ENCODE measurements at regions not wholly inside any gene's neighbourhood (a gene's known extent, or its start where the extent isn't known, plus 50 kb on each side); places are given as distances from the start of the nearest gene placed in this dataset.
A peak's percentile ranks its signal among the peaks of the same experiment; 100 is the strongest.

- H3K4me3 ChIP-seq (ENCODE audit: low read length), result no peak overlapping the region
- no peak for DNase-seq (ENCODE audit: low read depth)
- no peak for TF ChIP-seq CTCF (conservative IDR thresholded peaks at IDR 0.05; ENCODE audit: low read length)
Measured at GRCh38 chr1:239913141-239913585, 178.5 kb upstream of the FMN2 start.

DNA sequence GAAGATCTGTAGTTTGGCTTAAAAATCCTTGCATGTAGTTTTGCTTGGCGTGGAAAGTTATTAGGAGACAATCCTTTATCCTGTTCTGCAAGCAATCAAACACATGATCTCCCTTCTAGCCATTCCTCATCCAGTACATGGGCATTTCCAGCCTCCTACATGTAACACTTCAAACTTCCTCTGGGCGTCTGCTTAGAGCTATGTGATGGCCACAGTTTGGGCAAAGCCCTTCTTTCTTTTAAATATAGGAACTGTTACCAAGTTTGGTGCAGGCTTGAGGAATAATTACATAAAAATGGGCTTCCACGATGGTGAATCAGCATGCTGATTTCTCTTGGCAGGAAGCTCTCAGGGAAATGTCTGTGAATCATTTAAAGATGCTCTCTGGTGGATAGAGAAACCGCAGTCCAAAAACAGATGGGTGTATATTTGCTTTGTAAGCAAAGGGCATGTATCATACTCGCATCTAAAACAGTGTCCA lies 176.9 kb upstream of the FMN2 start:
- peak; percentile 60 for TF ChIP-seq CTCF (conservative IDR thresholded peaks at IDR 0.05; ENCODE audit: low read length)
- H3K4me3 ChIP-seq (ENCODE audit: low read length), result no peak overlapping the region
- DNase-seq (ENCODE audit: low read depth), result peak; percentile 94

GRCh38 chr1:239918634-239919033 lies 173.0 kb upstream of the FMN2 start:
- no peak for DNase-seq (ENCODE audit: low read depth)
- no peak overlapping the region for H3K4me3 ChIP-seq (ENCODE audit: low read length)
- TF ChIP-seq CTCF (conservative IDR thresholded peaks at IDR 0.05; ENCODE audit: low read length), result no peak

GRCh38 chr1:239920214-239920613 lies 171.5 kb upstream of the FMN2 start:
- TF ChIP-seq CTCF (conservative IDR thresholded peaks at IDR 0.05; ENCODE audit: low read length), result no peak
- H3K4me3 ChIP-seq (ENCODE audit: low read length), result no peak overlapping the region
- DNase-seq (ENCODE audit: low read depth), result no peak

GRCh38 chr1:239922778-239923522 lies 168.7 kb upstream of the FMN2 start:
- no peak for TF ChIP-seq CTCF (conservative IDR thresholded peaks at IDR 0.05; ENCODE audit: low read length)
- no peak for DNase-seq (ENCODE audit: low read depth)
- H3K4me3 ChIP-seq (ENCODE audit: low read length), result no peak overlapping the region

DNA sequence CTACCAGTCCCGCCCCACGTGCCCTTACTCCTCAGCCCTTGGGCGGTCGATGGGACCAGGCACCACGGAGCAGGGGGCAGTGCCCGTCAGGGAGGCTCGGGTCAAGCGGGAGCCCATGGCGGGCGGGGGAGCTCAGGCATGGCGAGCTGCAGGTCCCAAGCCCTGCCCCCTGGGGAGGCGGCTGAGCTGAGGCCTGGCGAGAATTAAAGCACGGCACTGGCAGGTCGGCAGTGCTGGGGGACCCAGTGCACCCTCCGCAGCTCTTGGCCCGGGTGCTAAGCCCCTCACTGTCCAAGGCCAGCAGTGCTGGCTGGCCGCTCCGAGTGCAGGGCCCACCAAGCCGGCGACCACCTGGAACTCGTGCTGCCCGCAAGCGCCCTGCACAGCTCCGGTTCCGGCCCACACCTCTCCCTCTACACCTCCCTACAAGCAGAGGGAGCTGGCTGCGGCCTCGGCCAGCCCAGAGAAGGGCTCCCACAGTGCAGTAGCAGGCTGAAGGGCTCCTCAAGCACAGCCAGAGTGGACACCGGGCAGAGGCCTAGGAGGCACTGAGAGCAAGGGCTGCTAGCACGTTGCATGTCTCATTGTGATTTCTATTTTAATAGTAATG lies 166.8 kb upstream of the FMN2 start:
- no peak for TF ChIP-seq CTCF (conservative IDR thresholded peaks at IDR 0.05; ENCODE audit: low read length)
- no peak for DNase-seq (ENCODE audit: low read depth)
- no peak overlapping the region for H3K4me3 ChIP-seq (ENCODE audit: low read length)

GRCh38 chr1:239926184-239926583 lies 165.5 kb upstream of the FMN2 start:
- no peak overlapping the region for H3K4me3 ChIP-seq (ENCODE audit: low read length)
- no peak for DNase-seq (ENCODE audit: low read depth)
- no peak for TF ChIP-seq CTCF (conservative IDR thresholded peaks at IDR 0.05; ENCODE audit: low read length)

Measured in AG10803 (cell line).